NT2/D1 (cell line): ENCODE measurements at regions not wholly inside any gene's neighbourhood (a gene's known extent, or its start where the extent isn't known, plus 50 kb on each side); places are given as distances from the start of the nearest gene placed in this dataset.

Source experiments
- SUZ12 ChIP-seq: IDR thresholded peaks from 2 replicates; pipeline ENCODE4 v1.6.1; 2011; ENCODE audit not compliant: insufficient read length, insufficient read depth; ENCODE audit errors: extremely low read depth
- YY1 ChIP-seq: IDR thresholded peaks from 2 replicates; pipeline ENCODE4 v1.6.1; 2011; ENCODE audit not compliant: insufficient read length, insufficient read depth
- ZNF274 ChIP-seq: IDR thresholded peaks from 2 replicates; pipeline ENCODE4 v1.6.1; 2011; ENCODE audit warnings: mild to moderate bottlenecking, low read depth, low read length

- TF ChIP-seq YY1 (no peak), SUZ12 (no peak), ZNF274 (no peak)
Observed at GRCh38 chr17:79478841-79479240, 132.0 kb downstream of the RBFOX3 start.
